Mesenchymal stem cell (in vitro differentiated cells and primary cell): ENCODE measurements at regions not wholly inside any gene's neighbourhood (a gene's known extent, or its start where the extent isn't known, plus 50 kb on each side); places are given as distances from the start of the nearest gene placed in this dataset.

ENCODE experiments used
- DNase-seq: peaks from one replicate; pipeline ENCODE4 v3.0.0-alpha.2; 2013
- H2AFZ ChIP-seq: one replicate; pipeline ENCODE4 v1.6.1; 2013; ENCODE audit warnings: low read depth, mild to moderate bottlenecking, control low read depth, inconsistent platforms, low read length, moderate library complexity
- H2AK5ac ChIP-seq: 2 replicates; pipeline ENCODE4 v1.6.1; 2013; ENCODE audit warnings: low read length, moderate library complexity, mild to moderate bottlenecking, inconsistent platforms; ENCODE audit not compliant: severe bottlenecking
- H2BK120ac ChIP-seq: one replicate; pipeline ENCODE4 v1.6.1; 2013; ENCODE audit warnings: low read depth, mild to moderate bottlenecking, inconsistent platforms, low read length, moderate library complexity
- H2BK12ac ChIP-seq, 2 experiments: one replicate each; pipeline ENCODE4 v1.6.1; 2013; ENCODE audit warnings: inconsistent platforms in 2 of 2, low read length in 2 of 2, mild to moderate bottlenecking in 2 of 2, moderate library complexity in 2 of 2, control low read depth in 1 of 2
- H2BK15ac ChIP-seq: one replicate; pipeline ENCODE4 v1.6.1; 2013; ENCODE audit warnings: mild to moderate bottlenecking, low read depth, inconsistent platforms; ENCODE audit not compliant: poor library complexity, severe bottlenecking
- H2BK5ac ChIP-seq: 2 replicates; pipeline ENCODE4 v1.6.1; 2013; ENCODE audit warnings: low read depth, mild to moderate bottlenecking, low read length, control low read depth, inconsistent platforms; ENCODE audit not compliant: poor library complexity, severe bottlenecking
- H3K14ac ChIP-seq, 2 experiments: one replicate each; pipeline ENCODE4 v1.6.1; 2013; ENCODE audit warnings: inconsistent platforms in 2 of 2, low read length in 2 of 2, control low read depth in 1 of 2, mild to moderate bottlenecking in 1 of 2, moderate library complexity in 1 of 2
- H3K18ac ChIP-seq, 2 experiments: one replicate each; pipeline ENCODE4 v1.6.1; 2013; ENCODE audit warnings: inconsistent platforms in 2 of 2, low read length in 2 of 2, control low read depth in 1 of 2, low read depth in 1 of 2, mild to moderate bottlenecking in 1 of 2
- H3K23ac ChIP-seq, 2 experiments: one replicate each; pipeline ENCODE4 v1.6.1; 2013; ENCODE audit warnings: inconsistent platforms in 2 of 2, low read length in 2 of 2, mild to moderate bottlenecking in 2 of 2, moderate library complexity in 2 of 2, control low read depth in 1 of 2
- H3K27ac ChIP-seq: 2 replicates; pipeline ENCODE4 v1.5.1; 2013; ENCODE audit warnings: mild to moderate bottlenecking, moderate library complexity, low read length, control low read depth, inconsistent platforms; ENCODE audit not compliant: poor library complexity, severe bottlenecking
- H3K27me3 ChIP-seq, 2 experiments: 2 replicates each; pipeline versions ENCODE4 v1.6.1 to v1.7.0; 2013; ENCODE audit warnings: low read length in 2 of 2, mild to moderate bottlenecking in 2 of 2, moderate library complexity in 2 of 2, control low read depth in 1 of 2, inconsistent platforms in 1 of 2; ENCODE audit not compliant: control insufficient read depth in 1 of 2, insufficient read depth in 1 of 2
- H3K36me3 ChIP-seq, 2 experiments: 2 replicates each; pipeline versions ENCODE4 v1.6.1 to v1.7.0; 2013; ENCODE audit warnings: low read length in 2 of 2, control low read depth in 1 of 2, inconsistent platforms in 1 of 2, low read depth in 1 of 2, mild to moderate bottlenecking in 1 of 2; ENCODE audit not compliant: insufficient read depth in 2 of 2, control insufficient read depth in 1 of 2
- H3K4ac ChIP-seq, 2 experiments: one replicate each; pipeline ENCODE4 v1.6.1; 2013; ENCODE audit warnings: inconsistent platforms in 2 of 2, low read length in 2 of 2, mild to moderate bottlenecking in 2 of 2, moderate library complexity in 2 of 2, control low read depth in 1 of 2, low read depth in 1 of 2
- H3K4me1 ChIP-seq: 2 replicates; pipeline ENCODE4 v1.6.1; 2013; ENCODE audit warnings: low read depth, low read length, control low read depth; ENCODE audit not compliant: control insufficient read depth, insufficient read depth
- H3K4me2 ChIP-seq: 2 replicates; pipeline ENCODE4 v1.6.1; 2013; ENCODE audit warnings: low read length, mild to moderate bottlenecking, inconsistent platforms; ENCODE audit not compliant: poor library complexity, severe bottlenecking
- H3K4me3 ChIP-seq, 2 experiments: 2 replicates each; pipeline versions ENCODE4 v1.5.1 to v1.7.0; 2013; ENCODE audit warnings: low read length in 2 of 2, mild to moderate bottlenecking in 2 of 2, control low read depth in 1 of 2, low read depth in 1 of 2; ENCODE audit not compliant: insufficient read depth in 1 of 2
- H3K79me1 ChIP-seq: replicated peaks from 2 replicates; pipeline ENCODE4 v1.6.1; 2013; ENCODE audit warnings: mild to moderate bottlenecking, control low read depth, low read length, inconsistent platforms; ENCODE audit not compliant: poor library complexity, severe bottlenecking
- H3K9ac ChIP-seq: 2 replicates; pipeline ENCODE4 v1.7.0; 2013; ENCODE audit warnings: mild to moderate bottlenecking, low read length, moderate library complexity
- H3K9me3 ChIP-seq: 2 replicates; pipeline ENCODE4 v1.7.0; 2013; ENCODE audit warnings: mild to moderate bottlenecking, low read length; ENCODE audit not compliant: control insufficient read depth
- H4K8ac ChIP-seq: one replicate; pipeline ENCODE4 v1.6.1; 2013; ENCODE audit warnings: inconsistent platforms, mild to moderate bottlenecking, low read length, moderate library complexity
- H4K91ac ChIP-seq: one replicate; pipeline ENCODE4 v1.6.1; 2013; ENCODE audit warnings: mild to moderate bottlenecking, low read length, inconsistent platforms
- WGBS: methylation state at CpG from one replicate; pipeline ENCODE4 v1.1.7; 2013; ENCODE audit warnings: mixed read lengths; 5-methylcytosine and 5-hydroxymethylcytosine counted together

DNA sequence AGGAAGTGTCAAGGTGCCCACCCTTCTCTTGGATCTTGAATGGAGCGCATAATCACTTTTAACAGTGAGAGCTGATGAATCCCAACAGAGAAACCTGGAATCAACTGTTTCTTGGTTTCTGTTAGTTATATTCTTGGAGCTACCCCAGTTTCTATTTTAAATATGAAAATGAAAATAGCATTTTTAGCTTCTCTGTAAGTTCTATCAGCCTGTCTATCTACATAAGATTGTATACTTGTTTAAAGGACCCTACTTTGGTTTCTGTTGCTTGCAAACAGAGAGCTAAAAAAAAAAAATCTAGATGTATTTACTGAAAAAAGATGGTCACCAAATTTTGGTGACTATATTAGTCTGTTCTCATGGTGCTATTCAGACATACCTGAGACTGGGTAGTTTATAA is 670.0 kb downstream of the NCAM2 start:
- no peaks in the 10 kb centered on the region for H3K36me3 ChIP-seq
- no peak overlapping the region for H2AFZ ChIP-seq
- H3K18ac ChIP-seq, result no peak overlapping the region
- no peak overlapping the region for H2BK15ac ChIP-seq
- H3K27ac ChIP-seq, result no peak overlapping the region
- H3K27me3 ChIP-seq, result no peaks in the 10 kb centered on the region
- H3K4me2 ChIP-seq, result no peak overlapping the region
- no peak overlapping the region for H2AK5ac ChIP-seq
- no peak overlapping the region for H2BK120ac ChIP-seq
- H3K14ac ChIP-seq, result no peak overlapping the region
- no peak for DNase-seq
- no peaks in the 10 kb centered on the region for H3K9me3 ChIP-seq
- no peak overlapping the region for H4K8ac ChIP-seq
- no peak overlapping the region for H3K23ac ChIP-seq
- 100% methylated on average over 1 of the region's 1 CpG for WGBS
- H2BK5ac ChIP-seq, result no peak overlapping the region
- H3K4me3 ChIP-seq, result no peak overlapping the region
- no peak overlapping the region for H4K91ac ChIP-seq
- H3K79me1 ChIP-seq, result no peaks in the 10 kb centered on the region
- no peak overlapping the region for H3K9ac ChIP-seq
- H3K4me1 ChIP-seq, result no peaks in the 10 kb centered on the region
- no peak overlapping the region for H3K4ac ChIP-seq
- no peak overlapping the region for H2BK12ac ChIP-seq

DNA sequence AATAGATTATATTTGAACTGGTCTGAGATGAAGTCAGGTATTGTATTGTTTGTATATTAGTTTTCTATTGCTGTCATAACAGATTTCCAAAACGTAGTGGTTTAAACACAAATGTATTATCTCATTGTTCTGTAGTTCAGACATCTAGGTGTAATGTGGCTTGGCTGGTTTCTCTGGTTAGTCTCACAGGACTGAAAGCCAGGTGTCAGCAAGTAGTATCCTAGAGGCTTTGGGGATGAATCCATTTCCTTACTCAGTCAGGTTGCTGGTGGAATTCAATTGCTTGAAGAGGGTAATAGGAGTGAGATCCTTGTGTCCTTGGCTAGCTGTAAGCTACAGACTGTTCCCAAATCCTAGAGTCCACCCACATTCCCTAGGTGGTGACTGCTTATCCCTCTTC is 675.8 kb downstream of the NCAM2 start:
- H2AK5ac ChIP-seq, result no peak overlapping the region
- no peak overlapping the region for H3K4me2 ChIP-seq
- no peaks in the 10 kb centered on the region for H3K27me3 ChIP-seq
- H2BK12ac ChIP-seq, result no peak overlapping the region
- no peaks in the 10 kb centered on the region for H3K4me1 ChIP-seq
- no peak overlapping the region for H4K91ac ChIP-seq
- H2BK120ac ChIP-seq, result no peak overlapping the region
- no peak overlapping the region for H3K23ac ChIP-seq
- H3K14ac ChIP-seq, result no peak overlapping the region
- no peak for DNase-seq
- no peak overlapping the region for H3K4ac ChIP-seq
- no peak overlapping the region for H2BK5ac ChIP-seq
- no peak overlapping the region for H3K18ac ChIP-seq
- no peak overlapping the region for H3K9ac ChIP-seq
- no peak overlapping the region for H3K4me3 ChIP-seq
- no peak overlapping the region for H4K8ac ChIP-seq
- H2BK15ac ChIP-seq, result no peak overlapping the region
- 60% methylated on average over 1 of the region's 1 CpG for WGBS
- H2AFZ ChIP-seq, result no peak overlapping the region
- H3K36me3 ChIP-seq, result no peaks in the 10 kb centered on the region
- H3K27ac ChIP-seq, result no peak overlapping the region
- H3K9me3 ChIP-seq, result peaks cover 2% of the 10 kb centered on the region
- no peaks in the 10 kb centered on the region for H3K79me1 ChIP-seq

DNA sequence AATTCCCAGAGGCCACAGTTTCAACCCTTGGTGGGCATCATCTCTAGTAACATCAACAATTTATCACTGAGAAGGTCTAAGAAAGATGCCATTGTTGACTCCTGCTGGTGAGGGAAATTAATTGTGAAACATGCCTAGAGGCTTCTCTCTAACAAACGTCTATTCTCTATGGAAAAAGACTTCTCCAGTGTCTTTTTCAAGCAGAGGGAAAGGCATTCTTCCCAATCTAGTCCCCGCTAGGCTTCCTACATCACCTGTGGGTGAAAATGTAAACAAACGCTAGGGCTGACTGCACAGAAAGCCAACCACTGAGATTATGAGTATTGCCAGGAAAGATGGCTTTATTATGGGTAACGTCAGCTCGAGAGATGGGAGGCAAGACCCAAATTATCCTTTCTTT is 677.4 kb downstream of the NCAM2 start:
- Histone ChIP-seq H2BK5ac (no peak overlapping the region), H3K9ac (no peak overlapping the region), H3K23ac (no peak overlapping the region), H3K4me3 (no peak overlapping the region), H2AK5ac (no peak overlapping the region), H3K36me3 (no peaks in the 10 kb centered on the region), H3K27ac (no peak overlapping the region), H4K91ac (no peak overlapping the region), H3K4me2 (no peak overlapping the region), H3K4ac (no peak overlapping the region), H3K27me3 (no peaks in the 10 kb centered on the region), H2BK15ac (no peak overlapping the region), H3K4me1 (no peaks in the 10 kb centered on the region), H2BK120ac (no peak overlapping the region), H2AFZ (no peak overlapping the region), H2BK12ac (no peak overlapping the region), H3K79me1 (no peaks in the 10 kb centered on the region), H3K18ac (no peak overlapping the region), H4K8ac (no peak overlapping the region), H3K9me3 (peaks cover 3% of the 10 kb centered on the region), H3K14ac (no peak overlapping the region)
- WGBS, result 71% methylated on average over 5 of the region's 5 CpGs
- DNase-seq, result no peak

DNA sequence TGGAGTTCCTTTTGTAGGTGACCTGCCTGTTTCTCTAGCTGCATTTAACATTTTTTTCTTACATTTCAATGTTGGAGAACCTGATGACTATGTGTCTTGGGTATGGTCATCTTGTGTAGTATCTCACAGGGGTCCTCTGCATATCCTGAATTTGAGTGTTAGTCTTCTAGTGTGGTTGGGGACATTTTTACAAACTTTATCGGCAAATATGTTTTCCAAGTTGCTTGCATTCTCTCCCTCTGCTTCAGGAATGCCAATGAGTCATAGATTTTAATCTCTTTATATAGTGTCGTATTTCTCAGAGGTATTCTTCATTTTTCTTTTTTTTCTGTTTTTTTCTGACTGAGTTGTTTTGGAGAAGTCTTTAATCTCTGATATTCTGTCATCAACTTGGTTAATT is 684.0 kb downstream of the NCAM2 start:
- H3K14ac ChIP-seq, result no peak overlapping the region
- H3K36me3 ChIP-seq, result no peaks in the 10 kb centered on the region
- H3K18ac ChIP-seq, result no peak overlapping the region
- no peak overlapping the region for H2BK12ac ChIP-seq
- no peak overlapping the region for H4K91ac ChIP-seq
- no peak overlapping the region for H2BK15ac ChIP-seq
- no peak overlapping the region for H3K4ac ChIP-seq
- no CpG with 5 or more reads among the region's 2 CpGs for WGBS
- no peak overlapping the region for H3K27ac ChIP-seq
- no peaks in the 10 kb centered on the region for H3K79me1 ChIP-seq
- H2BK120ac ChIP-seq, result no peak overlapping the region
- no peak for DNase-seq
- peaks cover 3% of the 10 kb centered on the region for H3K9me3 ChIP-seq
- H2AFZ ChIP-seq, result no peak overlapping the region
- no peak overlapping the region for H2AK5ac ChIP-seq
- no peak overlapping the region for H3K4me2 ChIP-seq
- no peak overlapping the region for H3K4me3 ChIP-seq
- no peak overlapping the region for H4K8ac ChIP-seq
- no peak overlapping the region for H3K23ac ChIP-seq
- no peaks in the 10 kb centered on the region for H3K27me3 ChIP-seq
- no peak overlapping the region for H2BK5ac ChIP-seq
- no peak overlapping the region for H3K9ac ChIP-seq
- no peaks in the 10 kb centered on the region for H3K4me1 ChIP-seq
